Hepatocyte (in vitro differentiated cells): ENCODE measurements at regions not wholly inside any gene's neighbourhood (a gene's known extent, or its start where the extent isn't known, plus 50 kb on each side); places are given as distances from the start of the nearest gene placed in this dataset.

ENCODE experiments used
- CTCF ChIP-seq: fragments of 200-600 bp; sonication (generic); IDR thresholded peaks from 2 replicates; pipeline ENCODE4 v1.5.1; 2016; ENCODE audit warnings: antibody characterized with exemption, mild to moderate bottlenecking; ENCODE audit not compliant: poor library complexity
- EZH2 ChIP-seq: fragments of 200-600 bp; sonication (generic); IDR thresholded peaks from 2 replicates; pipeline ENCODE4 v1.6.1; 2016; ENCODE audit warnings: antibody characterized with exemption, mild to moderate bottlenecking, borderline replicate concordance

GRCh38 chr3:82977871-82978270, 1216.4 kb upstream of the GBE1 start:
- TF ChIP-seq CTCF: no peak
- no peak for TF ChIP-seq EZH2
